Stomach (tissue), 8 donors: ENCODE measurements at regions not wholly inside any gene's neighbourhood (a gene's known extent, or its start where the extent isn't known, plus 50 kb on each side); places are given as distances from the start of the nearest gene placed in this dataset.

ENCODE experiments used
- DNase-seq, 2 donors: peaks; one replicate each; pipeline versions ENCODE4 v3.0.0 to v3.0.0-alpha.2; 2013 to 2019
- H3K27ac ChIP-seq, 5 donors: fragments of 200-600 bp in 4 of 5; sonication (generic) in 4 of 5; one replicate each; pipeline ENCODE4 v1.5.1; 2013 to 2019; ENCODE audit warnings: mild to moderate bottlenecking in 1 of 5, moderate library complexity in 1 of 5
- H3K27me3 ChIP-seq, 3 donors: fragments of 200-600 bp; sonication (generic); one replicate each; pipeline ENCODE4 v1.5.1; 2017 to 2019; ENCODE audit warnings: mixed run types in 1 of 3
- H3K36me3 ChIP-seq, 4 donors: fragments of 200-600 bp; sonication (generic); 1 replicate in 3 of 4; 2 replicates in 1 of 4; pipeline ENCODE4 v1.5.1; 2016 to 2019
- H3K4me1 ChIP-seq, 4 donors: fragments of 200-600 bp; sonication (generic); one replicate each; pipeline ENCODE4 v1.5.1; 2016 to 2019
- H3K4me3 ChIP-seq, 4 donors: fragments of 200-600 bp; sonication (generic) in 3 of 4; one replicate each; pipeline ENCODE4 v1.5.1; 2016 to 2019; ENCODE audit warnings: mild to moderate bottlenecking in 1 of 4
- H3K9me3 ChIP-seq, 4 donors: fragments of 200-600 bp; sonication (generic); one replicate each; pipeline ENCODE4 v1.5.1; 2016 to 2019
- CTCF ChIP-seq, 7 experiments: fragments of 450-650 bp in 4 of 7; fragments of 200-600 bp in 3 of 7; sonication (generic) in 3 of 7; IDR thresholded peaks; one replicate each; pipeline ENCODE4 v1.5.1; 2016 to 2019; ENCODE audit warnings: antibody characterized with exemption in 7 of 7, control low read depth in 2 of 7, mild to moderate bottlenecking in 1 of 7
- EP300 ChIP-seq: sonication (generic); formaldehyde crosslinking; IDR thresholded peaks from one replicate; pipeline ENCODE4 v1.6.1; 2017; ENCODE audit warnings: antibody characterized with exemption
- POLR2A ChIP-seq, 4 donors: fragments of 450-650 bp; IDR thresholded peaks; one replicate each; pipeline ENCODE4 v1.6.1; 2016; ENCODE audit warnings: antibody characterized with exemption in 4 of 4, control low read depth in 2 of 4, mild to moderate bottlenecking in 1 of 4, moderate library complexity in 1 of 4
- POLR2AphosphoS5 ChIP-seq, 3 donors: sonication (generic); formaldehyde crosslinking; IDR thresholded peaks; one replicate each; pipeline ENCODE4 v1.6.1; 2016; ENCODE audit warnings: antibody characterized with exemption in 3 of 3
- WGBS, 5 donors: extraction: QIAGEN DNeasy Blood & Tissue Kit in 3 of 5; methylation state at CpG; one replicate each; pipeline versions ENCODE4 v1.1.5 to v1.1.7; 2013 to 2018; 5-methylcytosine and 5-hydroxymethylcytosine counted together
- intact Hi-C: fragments of 100-400 bp; cut with DNase I; formaldehyde crosslinking; loops from one replicate; pipeline ENCODE4 v1.15.1; 2023; ENCODE audit warnings: low total_unique reads
- donor health status: healthy with polysubstance abuse.
- donor health status: Bipolar disorder and iron deficiency.
- donor health status: healthy.

DNA sequence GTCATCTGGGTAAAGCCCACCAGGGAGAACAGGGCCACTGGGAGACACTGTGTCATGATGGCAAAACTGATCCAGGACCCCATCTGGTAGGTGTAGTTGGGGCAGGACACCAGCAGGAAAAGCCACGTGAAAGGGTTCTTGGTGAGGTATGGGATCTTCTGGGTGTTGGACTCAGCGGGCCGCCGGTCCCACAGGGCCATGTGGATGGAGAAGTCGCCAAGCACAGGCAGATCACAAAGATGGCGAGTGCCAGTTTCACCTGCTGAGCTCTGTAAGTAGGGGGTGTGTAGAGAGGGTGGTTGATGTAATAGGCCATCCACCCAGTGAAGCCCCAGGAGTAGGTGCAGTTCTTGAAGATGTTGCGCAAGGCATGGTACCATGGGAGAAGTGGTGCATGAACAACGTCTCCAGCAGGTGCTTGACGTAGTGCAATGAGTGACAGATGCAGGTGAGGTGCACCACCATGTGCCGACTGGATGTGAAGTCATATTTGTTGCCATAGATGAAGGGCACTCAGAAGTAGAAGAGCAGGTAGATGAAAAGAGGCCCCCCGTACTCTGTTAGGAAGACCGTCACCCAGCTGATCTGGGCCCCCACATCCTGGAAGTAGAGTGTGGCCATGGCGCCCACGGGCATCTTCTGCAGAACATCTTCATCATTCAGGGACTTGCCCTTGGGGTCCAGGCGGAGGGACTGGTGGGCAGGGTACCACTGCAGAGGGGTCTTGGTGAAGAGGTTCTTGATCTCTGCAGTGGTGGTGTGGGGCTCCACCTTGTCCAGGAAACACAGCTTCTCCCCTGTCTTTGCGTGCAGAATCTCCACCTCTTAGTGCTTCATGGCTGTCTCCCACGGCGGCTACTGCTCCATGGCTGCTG, 249.3 kb downstream of the ANKRD50 start:
- WGBS, 5 donors: 94 to 99% (median 97%) methylated on average over 15 to 18 of the region's 18 CpGs
- DNase-seq: no peak
- no peaks in the 10 kb centered on the region for H3K27me3 ChIP-seq
- no peak overlapping the region for H3K4me3 ChIP-seq
- TF ChIP-seq CTCF (IDR thresholded peaks at IDR 0.05) (no peak), EP300 (no peak), POLR2A (IDR thresholded peaks at IDR 0.05) (no peak), POLR2AphosphoS5 (IDR thresholded peaks at IDR 0.05) (no peak)
- intact Hi-C loops: no loop called here
- no peaks in the 10 kb centered on the region for H3K36me3 ChIP-seq
- no peaks in the 10 kb centered on the region for H3K4me1 ChIP-seq
- no peak overlapping the region for H3K27ac ChIP-seq
- H3K9me3 ChIP-seq: peaks cover 9 to 30% (median 23%) of the 10 kb centered on the region in 4 donors

- no peak for TF ChIP-seq POLR2AphosphoS5 (IDR thresholded peaks at IDR 0.05)
- no peak for TF ChIP-seq CTCF (IDR thresholded peaks at IDR 0.05)
- TF ChIP-seq POLR2A (IDR thresholded peaks at IDR 0.05): no peak
- TF ChIP-seq EP300: no peak
- intact Hi-C loops: no loop called here
- no peaks in the 10 kb centered on the region for H3K36me3 ChIP-seq
Measured at GRCh38 chr4:124464836-124465235, 247.7 kb downstream of the ANKRD50 start.

DNA sequence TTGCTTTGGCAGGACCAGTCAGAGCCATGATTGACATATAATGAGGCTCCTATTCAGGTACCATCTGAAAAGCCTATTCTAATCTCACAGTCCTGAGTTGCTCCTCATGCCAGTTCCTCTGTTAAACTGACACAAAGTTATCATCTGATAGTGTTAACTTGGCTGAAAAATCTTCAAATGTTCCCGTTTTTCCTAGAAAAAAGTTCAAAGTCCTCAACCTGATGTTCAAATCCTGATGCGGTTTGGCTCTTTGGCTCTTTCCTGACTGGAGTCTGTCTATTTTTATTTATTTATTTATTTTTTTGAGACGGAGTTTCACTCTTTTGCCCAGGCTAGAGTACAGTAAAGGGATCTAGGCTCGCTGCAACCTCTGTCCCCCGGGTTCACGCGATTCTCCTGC, 244.2 kb downstream of the ANKRD50 start:
- DNase-seq: no peak
- no peak overlapping the region for H3K4me3 ChIP-seq
- H3K27me3 ChIP-seq: no peaks in the 10 kb centered on the region
- peaks cover 3 to 23% (median 16%) of the 10 kb centered on the region in 4 donors for H3K9me3 ChIP-seq
- H3K36me3 ChIP-seq: no peaks in the 10 kb centered on the region
- TF ChIP-seq EP300 (no peak), POLR2A (IDR thresholded peaks at IDR 0.05) (no peak), CTCF (IDR thresholded peaks at IDR 0.05) (no peak), POLR2AphosphoS5 (IDR thresholded peaks at IDR 0.05) (no peak)
- WGBS, 5 donors: 87 to 95% (median 91%) methylated on average over 7 of the region's 7 CpGs
- intact Hi-C loops: no loop called here
- H3K4me1 ChIP-seq: no peaks in the 10 kb centered on the region
- no peak overlapping the region for H3K27ac ChIP-seq

More at GRCh38 chr4:124464836-124465235, 247.7 kb downstream of the ANKRD50 start:
- Histone ChIP-seq H3K27ac (no peak overlapping the region), H3K9me3 (peaks cover 9 to 30% (median 23%) of the 10 kb centered on the region in 4 donors), H3K27me3 (no peaks in the 10 kb centered on the region), H3K4me3 (no peak overlapping the region), H3K4me1 (no peaks in the 10 kb centered on the region)
- WGBS, 5 donors: 87 to 95% (median 92%) methylated on average over 1 of the region's 1 CpG
- no peak for DNase-seq

DNA sequence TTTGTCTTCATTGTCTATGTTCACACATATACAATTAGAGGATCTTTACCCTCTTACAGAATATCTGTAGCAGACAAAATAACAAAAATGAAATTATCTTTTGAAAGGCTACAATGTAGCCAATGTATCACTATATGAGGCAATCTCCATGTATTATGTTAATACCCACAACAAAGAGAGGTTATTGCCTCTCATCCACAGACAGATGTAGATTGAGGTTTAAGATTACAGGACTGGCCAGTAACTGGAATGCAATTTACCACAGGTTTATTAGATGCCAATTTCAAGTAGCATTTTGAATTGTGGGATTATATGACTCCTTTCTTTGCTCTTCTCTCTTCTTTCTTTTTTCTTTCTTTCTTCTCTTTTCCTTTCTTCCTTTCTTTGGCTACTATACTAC, 242.6 kb downstream of the ANKRD50 start:
- H3K36me3 ChIP-seq: no peaks in the 10 kb centered on the region

More for the DNA sequence above, 242.6 kb downstream of the ANKRD50 start:
- no peaks in the 10 kb centered on the region for H3K27me3 ChIP-seq
- no peak for DNase-seq
- no peak overlapping the region for H3K27ac ChIP-seq
- intact Hi-C loops: no loop called here
- no peaks in the 10 kb centered on the region for H3K4me1 ChIP-seq
- H3K4me3 ChIP-seq: no peak overlapping the region
- peaks cover 3 to 26% (median 18%) of the 10 kb centered on the region in 4 donors for H3K9me3 ChIP-seq
- TF ChIP-seq POLR2A (IDR thresholded peaks at IDR 0.05): no peak
- no peak for TF ChIP-seq CTCF (IDR thresholded peaks at IDR 0.05)
- TF ChIP-seq EP300: no peak
- no peak for TF ChIP-seq POLR2AphosphoS5 (IDR thresholded peaks at IDR 0.05)
